DMS53 (cell line): ENCODE measurements at regions not wholly inside any gene's neighbourhood (a gene's known extent, or its start where the extent isn't known, plus 50 kb on each side); places are given as distances from the start of the nearest gene placed in this dataset.

Experiments used
- DNase-seq: peaks from one replicate; lab custom pipeline; 2025; lab: John Stamatoyannopoulos, UW

- DNase-seq: no peak
Measured at GRCh38 chr2:239619369-239619768, 218.5 kb upstream of the HDAC4 start.

DNA sequence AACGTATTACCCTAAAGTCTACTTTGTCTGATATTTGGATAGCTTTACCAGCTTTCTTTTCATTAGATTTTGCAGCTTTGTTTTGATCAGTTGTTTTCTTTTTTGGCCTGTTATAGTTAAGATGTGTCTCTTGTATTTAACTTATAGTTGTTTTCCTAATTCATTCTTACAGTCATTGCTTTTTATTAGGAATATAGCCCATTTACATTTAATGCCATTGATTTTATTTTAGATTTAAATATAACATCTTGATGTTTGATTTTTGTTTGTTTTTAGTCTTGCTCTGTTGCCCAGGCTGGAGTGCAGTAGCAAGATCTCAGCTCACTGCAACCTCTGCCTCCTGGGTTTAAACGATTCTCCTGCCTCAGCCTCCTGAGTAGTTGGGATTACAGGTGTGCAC lies 215.9 kb upstream of the HDAC4 start:
- no peak for DNase-seq

DNA sequence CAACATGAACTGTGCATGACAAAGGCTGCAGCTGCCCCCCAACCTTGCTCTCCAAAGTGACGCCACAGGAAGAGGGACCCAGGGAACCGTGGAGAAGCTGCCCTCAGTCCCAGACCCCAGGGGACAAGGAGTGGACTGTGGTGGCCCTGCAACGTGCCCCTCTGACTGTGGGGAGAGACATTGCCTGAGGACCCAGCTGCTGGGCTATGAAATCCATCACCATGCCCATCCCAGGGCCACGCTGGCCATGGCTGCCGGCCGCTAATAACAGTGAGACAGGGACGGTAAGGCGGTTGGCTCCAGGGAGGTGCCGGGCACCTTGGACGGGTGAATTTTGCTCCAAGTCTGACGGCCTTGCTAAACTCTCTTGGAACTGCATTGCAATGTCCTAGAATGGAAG lies 211.3 kb upstream of the HDAC4 start:
- DNase-seq: no peak

- no peak for DNase-seq
Measured at GRCh38 chr2:239611222-239611795, 210.5 kb upstream of the HDAC4 start.

DNA sequence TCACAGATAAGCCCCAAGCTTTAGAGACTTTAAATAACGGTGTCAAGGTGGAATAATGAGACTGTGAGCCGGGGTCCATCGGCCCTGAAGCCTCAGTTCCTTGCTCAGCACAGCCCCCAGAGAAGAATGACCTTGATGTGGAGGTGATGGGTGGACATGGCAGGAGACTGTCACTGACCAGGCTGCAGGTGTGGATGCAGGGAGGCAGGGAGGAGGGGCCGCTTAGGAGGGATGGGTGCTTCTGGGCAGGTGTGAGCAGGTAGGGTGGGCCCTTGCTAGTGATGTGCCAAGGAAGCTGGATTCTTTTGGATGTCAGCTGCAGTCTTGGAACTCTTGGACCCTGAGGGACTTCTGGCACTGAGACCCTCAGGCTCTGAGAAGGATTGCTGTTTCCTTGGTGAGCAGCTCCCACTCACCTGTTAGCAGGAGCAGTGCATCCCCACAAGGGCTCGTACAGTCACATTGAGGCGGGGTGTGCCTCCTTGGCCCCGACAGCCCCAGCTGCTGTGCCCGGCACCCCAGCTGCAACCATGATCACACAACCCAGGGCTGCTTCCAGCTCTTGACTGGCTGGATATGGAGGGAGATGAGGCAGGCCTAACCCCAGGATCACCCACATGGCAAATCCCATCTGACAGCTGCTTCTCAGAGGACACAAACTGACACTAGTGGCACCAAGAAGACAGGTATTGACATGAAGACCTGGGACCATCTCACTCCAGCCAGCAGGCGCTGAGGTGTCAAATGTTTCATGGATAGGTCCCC lies 209.8 kb upstream of the HDAC4 start:
- no peak for DNase-seq

DNA sequence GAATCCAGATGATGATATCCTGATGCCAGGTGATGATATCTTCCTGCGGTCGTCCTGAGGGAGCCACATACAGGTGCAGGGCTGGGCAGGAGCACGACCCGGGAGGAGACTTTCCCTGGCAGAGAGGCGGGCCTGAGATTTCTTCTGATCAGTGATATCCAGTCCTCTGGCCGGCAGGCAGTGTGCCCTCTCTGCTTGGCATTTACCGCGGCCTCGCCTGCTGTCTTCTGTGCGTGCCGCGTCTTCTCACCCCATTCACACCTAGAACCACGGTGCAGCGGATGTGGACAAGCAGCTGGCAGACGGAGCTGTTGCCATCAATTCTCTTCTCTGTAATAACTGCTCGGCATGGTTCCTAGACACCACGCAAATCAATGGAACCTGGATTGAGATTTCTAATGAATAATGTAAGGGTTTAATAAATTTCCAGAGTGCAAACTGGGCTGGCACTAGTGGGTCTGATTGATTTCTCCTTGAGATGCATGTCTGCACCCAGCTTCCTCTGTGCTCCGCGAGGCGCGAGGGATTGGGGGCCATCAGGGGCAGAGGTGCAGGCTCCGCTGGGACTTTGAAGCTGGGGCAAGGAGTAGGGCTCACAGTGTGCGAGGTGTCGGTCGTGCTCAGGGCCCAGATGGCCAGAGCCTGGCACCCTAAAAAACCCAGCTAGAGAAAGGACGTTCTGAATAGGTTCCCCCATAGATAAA lies 208.9 kb upstream of the HDAC4 start:
- no peak for DNase-seq

- DNase-seq: no peak
Measured at GRCh38 chr2:239609162-239609561, 208.3 kb upstream of the HDAC4 start.

- DNase-seq: no peak
Measured at GRCh38 chr2:239608723-239609122, 207.9 kb upstream of the HDAC4 start.

- DNase-seq: no peak
Measured at GRCh38 chr2:239608260-239608659, 207.4 kb upstream of the HDAC4 start.

DNA sequence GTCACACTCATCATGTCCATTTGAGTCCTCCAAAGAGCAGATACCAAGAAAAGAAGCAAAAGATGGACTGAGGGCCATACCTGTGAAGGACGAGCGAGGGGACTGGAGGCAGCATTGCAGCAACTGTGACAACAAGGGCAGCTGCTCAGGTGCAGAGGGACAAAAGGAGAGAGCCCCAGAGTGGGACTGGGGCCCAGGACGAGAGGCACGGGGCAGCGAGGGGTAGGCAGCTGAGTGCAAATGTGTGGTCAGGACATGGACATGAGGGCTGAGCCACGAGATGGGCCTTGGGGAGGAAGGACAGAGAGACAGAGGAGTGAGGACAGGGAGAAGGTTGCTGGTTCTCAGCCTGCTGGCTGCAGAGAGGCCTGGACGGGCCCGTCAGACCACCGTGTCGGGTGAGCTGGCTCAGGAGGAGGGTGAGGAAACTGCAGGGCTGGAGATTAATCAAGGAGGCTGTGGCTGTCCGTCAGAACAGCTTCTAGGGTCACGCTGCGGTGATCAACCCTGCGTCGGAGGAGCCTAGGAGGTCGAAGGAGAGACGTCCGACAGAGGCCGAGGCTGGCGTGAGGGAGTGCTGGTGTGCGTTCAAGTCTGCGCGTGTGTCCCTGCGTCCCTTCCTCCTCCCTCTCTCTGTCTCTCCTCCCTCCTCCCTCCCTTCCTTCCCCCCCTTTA lies 206.8 kb upstream of the HDAC4 start:
- DNase-seq: no peak

DNA sequence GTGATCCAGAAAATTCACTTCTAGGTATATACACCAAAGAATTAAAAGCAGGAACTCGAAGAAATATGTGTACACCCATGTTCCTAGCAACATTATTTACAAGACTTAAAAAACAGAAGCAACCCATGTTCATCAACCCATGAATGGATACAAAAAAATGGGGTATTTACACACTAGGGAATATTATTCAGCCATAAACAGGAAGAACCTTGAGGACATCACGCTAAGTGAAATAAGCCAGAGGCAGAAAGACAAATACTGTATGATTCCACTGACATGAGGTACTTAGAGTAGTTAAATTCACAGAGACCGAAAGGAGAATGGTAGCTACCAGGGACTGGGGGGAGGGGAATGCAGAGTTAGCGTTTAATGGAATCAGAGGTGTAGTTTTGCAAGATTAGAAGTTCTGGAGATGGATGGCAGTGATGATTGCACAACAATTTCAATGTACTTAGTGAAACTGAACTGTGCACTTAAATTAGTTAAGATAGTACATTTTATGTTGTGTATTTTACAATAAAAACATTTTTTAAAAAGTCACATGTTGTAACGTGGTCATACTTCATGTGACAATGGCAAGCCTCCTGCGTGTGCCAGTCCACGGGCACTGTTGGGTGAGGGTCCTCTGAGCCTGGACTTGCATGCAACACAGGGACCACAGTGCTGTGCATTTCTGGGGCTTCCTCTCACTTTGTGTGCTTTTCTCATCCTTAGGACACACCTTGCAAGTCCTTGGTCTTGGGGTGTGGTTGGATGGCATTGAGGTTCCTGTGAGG lies 206.1 kb upstream of the HDAC4 start:
- DNase-seq: no peak

DNA sequence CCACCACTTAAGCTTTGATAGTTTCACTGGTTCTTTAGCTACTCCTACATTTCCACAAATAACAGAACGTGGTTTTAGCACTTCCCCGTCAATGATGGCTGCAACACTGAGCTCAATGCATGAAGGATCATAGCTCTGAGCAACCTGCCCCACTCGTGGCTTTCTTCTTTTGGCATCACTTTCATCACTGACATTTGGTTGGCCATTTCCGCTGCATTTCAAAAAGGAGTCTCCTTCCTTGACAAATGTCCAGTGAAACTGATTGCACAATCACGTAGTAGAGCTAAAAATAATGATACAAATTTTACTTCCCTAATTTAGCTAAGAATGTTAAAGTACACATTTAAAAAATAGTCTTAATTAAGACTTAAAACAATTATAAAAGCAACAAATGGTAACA lies 205.2 kb upstream of the HDAC4 start:
- DNase-seq: no peak

DNA sequence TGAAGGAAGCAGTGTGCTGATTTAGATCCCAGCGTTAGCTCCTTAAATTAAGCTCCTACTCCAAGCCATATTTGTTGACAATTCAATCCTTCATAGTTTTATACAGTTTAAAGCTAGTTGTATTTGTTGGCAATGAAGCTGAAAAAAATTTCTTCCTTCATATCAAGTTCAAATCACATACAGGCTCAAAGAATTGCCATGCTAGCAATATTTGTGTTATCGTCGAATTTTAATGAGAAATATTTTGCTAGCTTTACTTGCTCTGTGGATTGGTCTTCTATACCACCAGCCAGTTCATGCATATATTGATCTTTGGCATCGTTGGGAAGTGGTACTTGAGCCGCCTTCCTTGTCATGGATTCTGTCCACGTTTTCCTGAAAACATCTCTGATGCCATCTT lies 204.6 kb upstream of the HDAC4 start:
- DNase-seq: no peak

GRCh38 chr2:239604861-239605260 lies 204.0 kb upstream of the HDAC4 start:
- DNase-seq: no peak

- DNase-seq: no peak
Measured at GRCh38 chr2:239603411-239604356, 202.9 kb upstream of the HDAC4 start.

DNA sequence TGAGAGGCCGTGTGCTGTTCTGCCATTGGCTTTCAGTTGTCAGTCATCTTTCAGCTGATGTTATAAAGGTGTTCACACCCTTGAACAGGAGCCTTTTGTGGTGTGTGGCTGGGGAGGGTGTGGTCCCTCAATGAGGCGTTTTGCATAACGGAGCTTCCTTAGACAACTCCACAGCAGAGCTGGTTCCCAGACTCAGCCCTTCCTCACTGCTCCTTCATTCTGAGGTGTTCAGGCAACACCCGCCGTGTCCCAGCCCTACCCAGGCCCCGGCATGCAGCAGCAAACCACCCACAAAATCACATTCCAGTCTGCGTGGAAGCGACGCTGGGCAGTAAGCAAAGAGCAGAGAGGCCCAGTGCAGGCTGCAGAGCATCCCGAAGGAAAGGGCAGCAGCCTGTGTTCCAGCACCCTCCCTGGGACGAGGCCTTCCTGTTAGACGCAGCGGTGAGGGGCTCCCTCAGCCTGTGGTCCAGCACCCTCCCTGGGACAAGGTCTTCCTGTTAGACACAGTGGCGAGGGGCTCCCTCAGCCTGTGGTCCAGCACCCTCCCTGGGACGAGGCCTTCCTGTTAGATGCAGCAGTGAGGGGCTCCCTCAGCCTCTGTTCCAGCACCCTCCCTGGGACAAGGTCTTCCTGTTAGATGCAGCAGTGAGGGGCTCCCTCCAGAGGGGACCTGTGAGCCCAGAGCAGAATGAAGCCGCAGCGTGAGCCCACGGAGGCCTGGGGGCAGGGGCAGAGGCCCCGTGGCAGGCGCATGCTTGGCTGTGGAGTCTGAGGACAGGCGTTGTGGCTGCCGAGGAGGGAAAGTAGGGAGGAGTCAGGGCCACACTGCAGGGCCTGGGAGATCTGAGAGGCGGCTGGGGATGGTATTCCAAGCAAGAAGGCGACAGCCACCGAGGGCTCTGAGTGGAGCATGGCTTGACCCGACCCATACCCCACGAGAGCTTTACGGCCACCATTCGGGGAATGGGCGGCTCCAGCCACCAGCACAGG lies 201.8 kb upstream of the HDAC4 start:
- no peak for DNase-seq

- DNase-seq: no peak
Measured at GRCh38 chr2:239601880-239602279, 201.1 kb upstream of the HDAC4 start.

DNA sequence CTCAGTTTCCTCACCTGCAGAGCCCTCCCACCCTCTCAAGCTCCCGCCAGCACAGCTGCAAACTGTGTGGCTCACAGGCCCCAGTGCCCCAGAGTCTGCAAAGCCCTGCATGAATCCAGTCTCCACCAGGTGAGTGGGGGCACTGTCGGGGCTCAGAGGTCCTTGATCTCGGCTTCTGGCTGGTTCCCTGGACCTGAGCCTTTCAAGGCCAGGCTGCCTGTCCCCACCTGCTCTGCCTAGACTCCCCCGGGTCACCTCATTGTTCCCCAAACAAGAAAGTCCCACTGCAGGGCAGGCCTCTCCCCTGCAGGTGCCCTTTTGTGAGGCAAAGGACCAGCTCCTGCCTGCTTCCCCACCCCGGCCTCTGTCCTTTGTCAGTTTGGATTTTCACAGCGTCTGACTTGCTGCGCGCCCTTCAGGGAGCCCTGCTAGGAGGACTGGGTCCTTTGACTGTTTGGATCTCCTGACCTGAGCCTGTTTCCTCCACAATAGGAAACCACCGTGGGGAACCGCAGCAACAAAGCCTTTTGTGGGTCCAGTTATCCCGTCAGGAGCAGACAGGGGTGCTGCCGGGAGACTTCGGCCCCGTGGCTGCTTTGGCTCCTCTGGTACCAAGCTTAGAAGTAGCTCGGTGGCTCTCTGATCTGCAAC lies 200.5 kb upstream of the HDAC4 start:
- DNase-seq: no peak

GRCh38 chr2:239600650-239601049 lies 199.8 kb upstream of the HDAC4 start:
- no peak for DNase-seq
